Neural cell (in vitro differentiated cells): ENCODE measurements at regions not wholly inside any gene's neighbourhood (a gene's known extent, or its start where the extent isn't known, plus 50 kb on each side); places are given as distances from the start of the nearest gene placed in this dataset.

Experiments
- H2AFZ ChIP-seq: fragments of 200-600, 300-800 bp; sonication (generic), shearing (Covaris generic); 2 replicates; pipeline ENCODE4 v1.6.0; 2014; ENCODE audit warnings: low read depth, mild to moderate bottlenecking, antibody characterized with exemption, low read length, moderate library complexity
- H3F3A ChIP-seq: fragments of 200-600 bp; shearing (Covaris generic); 2 replicates; pipeline ENCODE4 v1.6.1; 2016; ENCODE audit warnings: mild to moderate bottlenecking, moderate library complexity, mixed read lengths, antibody characterized with exemption, low read length; ENCODE audit not compliant: insufficient read depth, poor library complexity, severe bottlenecking
- H3K27ac ChIP-seq: fragments of 200-600, 300-800 bp; sonication (generic), shearing (Covaris generic); 2 replicates; pipeline ENCODE4 v1.5.1; 2014; ENCODE audit warnings: mild to moderate bottlenecking, low read length, moderate library complexity
- H3K27me3 ChIP-seq: fragments of 300-800, 200-600 bp; sonication (generic), shearing (Covaris generic); 2 replicates; pipeline ENCODE4 v1.6.0; 2014; ENCODE audit warnings: mild to moderate bottlenecking, low read depth, low read length, moderate library complexity; ENCODE audit not compliant: insufficient read depth
- H3K36me3 ChIP-seq: fragments of 300-800, 200-600 bp; sonication (generic), shearing (Covaris generic); 2 replicates; pipeline ENCODE4 v1.5.1; 2014; ENCODE audit warnings: mild to moderate bottlenecking, antibody characterized with exemption, low read length, moderate library complexity; ENCODE audit not compliant: insufficient read depth
- H3K4me2 ChIP-seq: fragments of 300-800, 200-600 bp; sonication (generic), shearing (Covaris generic); 2 replicates; pipeline ENCODE4 v1.6.0; 2014; ENCODE audit warnings: mild to moderate bottlenecking, low read length
- H3K4me3 ChIP-seq: fragments of 300-800, 200-600 bp; sonication (generic), shearing (Covaris generic); 2 replicates; pipeline ENCODE4 v1.5.1; 2014; ENCODE audit warnings: mild to moderate bottlenecking, low read length, moderate library complexity
- H3K79me2 ChIP-seq: fragments of 200-600 bp; shearing (Covaris generic); replicated peaks from 2 replicates; pipeline ENCODE4 v1.6.0; 2014; ENCODE audit warnings: mild to moderate bottlenecking, low read length, moderate library complexity; ENCODE audit not compliant: insufficient read depth
- H3K9ac ChIP-seq: fragments of 300-800, 200-600 bp; sonication (generic), shearing (Covaris generic); 2 replicates; pipeline ENCODE4 v1.6.1; 2016; ENCODE audit warnings: mild to moderate bottlenecking, low read length, mixed read lengths
- H3K9me2 ChIP-seq: fragments of 200-600 bp; shearing (Covaris generic); 2 replicates; pipeline ENCODE4 v1.6.1; 2016; ENCODE audit warnings: mild to moderate bottlenecking, low read length, mixed read lengths; ENCODE audit not compliant: insufficient read depth
- H3K9me3 ChIP-seq: fragments of 200-600, 300-800 bp; sonication (generic), shearing (Covaris generic); 2 replicates; pipeline ENCODE4 v1.6.1; 2016; ENCODE audit warnings: mild to moderate bottlenecking, mixed run types, low read length, moderate library complexity, mixed read lengths
- H4K20me1 ChIP-seq: fragments of 200-600 bp; shearing (Covaris generic); 2 replicates; pipeline ENCODE4 v1.6.1; 2016; ENCODE audit warnings: mild to moderate bottlenecking, mixed run types; ENCODE audit not compliant: insufficient read depth
- CTCF ChIP-seq: fragments of 450-650 bp; IDR thresholded peaks from 2 replicates; pipeline ENCODE4 v1.5.1; 2014; ENCODE audit warnings: antibody characterized with exemption, mild to moderate bottlenecking, moderate library complexity; ENCODE audit not compliant: poor library complexity, severe bottlenecking
- EP300 ChIP-seq: fragments of 450-650 bp; conservative IDR thresholded peaks from 2 replicates; pipeline ENCODE4 v1.6.1; 2014; ENCODE audit warnings: antibody characterized with exemption, mild to moderate bottlenecking, moderate library complexity; ENCODE audit not compliant: poor library complexity, severe bottlenecking
- EZH2 ChIP-seq: fragments of 200-600, 300-800 bp; shearing (Covaris generic), sonication (generic); IDR thresholded peaks from 2 replicates; pipeline ENCODE4 v1.6.1; 2014; ENCODE audit warnings: antibody characterized with exemption, low read length, borderline replicate concordance, mild to moderate bottlenecking; ENCODE audit not compliant: insufficient read depth, poor library complexity, severe bottlenecking
- POLR2AphosphoS5 ChIP-seq: IDR thresholded peaks from 2 replicates; pipeline ENCODE4 v1.6.1; 2012
- RAD21 ChIP-seq: fragments of 450-650 bp; conservative IDR thresholded peaks from 2 replicates; pipeline ENCODE4 v1.6.1; 2014; ENCODE audit warnings: antibody characterized with exemption, mild to moderate bottlenecking, moderate library complexity
- SMC3 ChIP-seq: fragments of 450-650 bp; conservative IDR thresholded peaks from 2 replicates; pipeline ENCODE4 v1.6.1; 2014; ENCODE audit warnings: antibody characterized with exemption, mild to moderate bottlenecking, moderate library complexity; ENCODE audit not compliant: poor library complexity
- TF ChIP-seq, protein P1 (sequence below): IDR thresholded peaks from 2 replicates; pipeline ENCODE4 v1.6.1; 2012; ENCODE audit warnings: borderline replicate concordance

- H3K4me3 ChIP-seq: no peak overlapping the region
- TF ChIP-seq POLR2AphosphoS5: no peak
- no peak for TF ChIP-seq RAD21
- TF ChIP-seq EP300: no peak
- no peaks in the 10 kb centered on the region for H3K36me3 ChIP-seq
- H3K9me2 ChIP-seq: no peaks in the 10 kb centered on the region
- H3F3A ChIP-seq: no peaks in the 10 kb centered on the region
- H2AFZ ChIP-seq: no peak overlapping the region
- H3K27me3 ChIP-seq: no peaks in the 10 kb centered on the region
- H3K4me2 ChIP-seq: no peak overlapping the region
- no peaks in the 10 kb centered on the region for H4K20me1 ChIP-seq
- H3K9ac ChIP-seq: no peak overlapping the region
- no peaks in the 10 kb centered on the region for H3K79me2 ChIP-seq
- no peak overlapping the region for H3K27ac ChIP-seq
- no peaks in the 10 kb centered on the region for H3K9me3 ChIP-seq
These were observed 74.7 kb upstream of the PALMD start for GRCh38 chr1:99571092-99571734.

GRCh38 chr1:99573431-99574217, 72.3 kb upstream of the PALMD start:
- Histone ChIP-seq H3K9me2 (no peaks in the 10 kb centered on the region), H3K27me3 (no peaks in the 10 kb centered on the region), H3K4me3 (no peak overlapping the region), H3F3A (no peaks in the 10 kb centered on the region), H3K27ac (no peak overlapping the region), H4K20me1 (no peaks in the 10 kb centered on the region), H3K9ac (no peak overlapping the region), H3K36me3 (no peaks in the 10 kb centered on the region), H3K4me2 (no peak overlapping the region), H2AFZ (no peak overlapping the region), H3K9me3 (no peaks in the 10 kb centered on the region), H3K79me2 (no peaks in the 10 kb centered on the region)
- TF ChIP-seq SMC3 (no peak), POLR2AphosphoS5 (no peak), EZH2 (no peak), CTCF (no peak), EP300 (no peak), RAD21 (no peak)
- TF ChIP-seq, protein P1, sequence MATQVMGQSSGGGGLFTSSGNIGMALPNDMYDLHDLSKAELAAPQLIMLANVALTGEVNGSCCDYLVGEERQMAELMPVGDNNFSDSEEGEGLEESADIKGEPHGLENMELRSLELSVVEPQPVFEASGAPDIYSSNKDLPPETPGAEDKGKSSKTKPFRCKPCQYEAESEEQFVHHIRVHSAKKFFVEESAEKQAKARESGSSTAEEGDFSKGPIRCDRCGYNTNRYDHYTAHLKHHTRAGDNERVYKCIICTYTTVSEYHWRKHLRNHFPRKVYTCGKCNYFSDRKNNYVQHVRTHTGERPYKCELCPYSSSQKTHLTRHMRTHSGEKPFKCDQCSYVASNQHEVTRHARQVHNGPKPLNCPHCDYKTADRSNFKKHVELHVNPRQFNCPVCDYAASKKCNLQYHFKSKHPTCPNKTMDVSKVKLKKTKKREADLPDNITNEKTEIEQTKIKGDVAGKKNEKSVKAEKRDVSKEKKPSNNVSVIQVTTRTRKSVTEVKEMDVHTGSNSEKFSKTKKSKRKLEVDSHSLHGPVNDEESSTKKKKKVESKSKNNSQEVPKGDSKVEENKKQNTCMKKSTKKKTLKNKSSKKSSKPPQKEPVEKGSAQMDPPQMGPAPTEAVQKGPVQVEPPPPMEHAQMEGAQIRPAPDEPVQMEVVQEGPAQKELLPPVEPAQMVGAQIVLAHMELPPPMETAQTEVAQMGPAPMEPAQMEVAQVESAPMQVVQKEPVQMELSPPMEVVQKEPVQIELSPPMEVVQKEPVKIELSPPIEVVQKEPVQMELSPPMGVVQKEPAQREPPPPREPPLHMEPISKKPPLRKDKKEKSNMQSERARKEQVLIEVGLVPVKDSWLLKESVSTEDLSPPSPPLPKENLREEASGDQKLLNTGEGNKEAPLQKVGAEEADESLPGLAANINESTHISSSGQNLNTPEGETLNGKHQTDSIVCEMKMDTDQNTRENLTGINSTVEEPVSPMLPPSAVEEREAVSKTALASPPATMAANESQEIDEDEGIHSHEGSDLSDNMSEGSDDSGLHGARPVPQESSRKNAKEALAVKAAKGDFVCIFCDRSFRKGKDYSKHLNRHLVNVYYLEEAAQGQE: no peak
